Adrenal gland (tissue), 9 donors: ENCODE measurements at regions not wholly inside any gene's neighbourhood (a gene's known extent, or its start where the extent isn't known, plus 50 kb on each side); places are given as distances from the start of the nearest gene placed in this dataset.

Source experiments
- DNase-seq, 7 donors: peaks; one replicate each; pipeline ENCODE4 v3.0.0-alpha.2; 2019 to 2020
- H3K27ac ChIP-seq, 5 donors: fragments of 200-600 bp; sonication (generic) in 4 of 5; 1 replicate in 3 of 5; 2 replicates in 2 of 5; pipeline versions ENCODE4 v1.5.1 to v1.8.0; 2016 to 2020; ENCODE audit warnings: mild to moderate bottlenecking in 1 of 5
- H3K27me3 ChIP-seq: fragments of 200-600 bp; 2 replicates; pipeline ENCODE4 v1.8.0; 2021
- H3K36me3 ChIP-seq, 2 donors: fragments of 200-600 bp; replicated peaks in 1 of 2; 1 replicate in 1 of 2; 2 replicates in 1 of 2; pipeline versions ENCODE4 v1.5.1 to v1.8.0; 2018 to 2022
- H3K4me1 ChIP-seq, 2 donors: fragments of 200-600 bp; replicated peaks in 1 of 2; 1 replicate in 1 of 2; 2 replicates in 1 of 2; pipeline versions ENCODE4 v1.5.1 to v1.8.0; 2018 to 2021
- H3K4me3 ChIP-seq, 4 donors: fragments of 200-600 bp; sonication (generic) in 3 of 4; one replicate each; pipeline ENCODE4 v1.5.1; 2016 to 2018
- H3K9me3 ChIP-seq, 3 donors: fragments of 200-600 bp; sonication (generic) in 1 of 3; replicated peaks in 1 of 3; 1 replicate in 2 of 3; 2 replicates in 1 of 3; pipeline versions ENCODE4 v1.5.1 to v1.8.0; 2016 to 2021
- CTCF ChIP-seq, 6 experiments: fragments of 450-650 bp in 4 of 6; fragments of 200-600 bp in 2 of 6; sonication (generic) in 1 of 6; IDR thresholded peaks; 1 replicate in 5 of 6; 2 replicates in 1 of 6; pipeline versions ENCODE4 v1.5.1 to v1.8.0; 2016 to 2021; ENCODE audit warnings: antibody characterized with exemption in 6 of 6, mild to moderate bottlenecking in 2 of 6, moderate library complexity in 1 of 6
- POLR2A ChIP-seq, 2 donors: fragments of 450-650 bp; IDR thresholded peaks; one replicate each; pipeline ENCODE4 v1.6.1; 2017; ENCODE audit warnings: antibody characterized with exemption in 2 of 2, mild to moderate bottlenecking in 2 of 2, moderate library complexity in 1 of 2
- WGBS, 4 donors: extraction: QIAGEN DNeasy Blood & Tissue Kit in 2 of 4; methylation state at CpG; one replicate each; pipeline versions ENCODE4 v1.1.5 to v1.1.7; 2013 to 2017; 5-methylcytosine and 5-hydroxymethylcytosine counted together
- intact Hi-C, 2 donors: fragments of 100-400 bp; cut with DNase I; formaldehyde crosslinking; loops; one replicate each; pipeline versions ENCODE4 v1.14.1 to v1.15.0; 2022 to 2023
- donor health status: healthy with polysubstance abuse.
- donor health status: Bipolar disorder and iron deficiency.
- donor health status: DM: yes; HTN: yes; CAD: no.
- donor health status: DM: no; HTN: no; CAD: no.
- donor health status: DM: no; HTN: no; CAD: no.

DNA sequence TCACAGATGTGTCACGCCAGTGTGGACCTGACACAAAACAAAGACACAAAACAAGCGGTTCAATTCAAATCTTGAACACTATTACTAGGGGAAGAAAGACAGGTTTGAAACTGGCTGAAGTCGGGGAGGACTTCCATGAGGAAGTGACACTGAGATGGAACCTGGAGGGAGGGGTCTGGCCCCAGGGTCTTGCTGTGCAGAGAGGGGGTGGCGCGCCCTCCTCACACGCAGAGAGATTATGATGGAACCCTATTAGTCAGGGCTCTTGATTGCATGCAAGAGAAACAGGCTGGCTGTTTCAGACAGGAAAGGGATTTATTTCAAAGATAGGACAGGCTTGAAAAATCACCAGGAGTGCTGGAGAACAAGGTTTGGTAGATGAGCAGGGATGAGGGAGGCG, 363.6 kb upstream of the HS6ST1 start:
- Histone ChIP-seq H3K36me3 (no peaks in the 10 kb centered on the region), H3K4me3 (no peak overlapping the region), H3K9me3 (no peaks in the 10 kb centered on the region), H3K4me1 (no peaks in the 10 kb centered on the region), H3K27ac (no peak overlapping the region), H3K27me3 (no peaks in the 10 kb centered on the region)
- 84 to 93% (median 89%) methylated on average over 7 of the region's 7 CpGs for WGBS, 4 donors
- DNase-seq = peak in 1 of 7 donors; percentile 13
- intact Hi-C loops = no loop called here
- TF ChIP-seq POLR2A (IDR thresholded peaks at IDR 0.05) (no peak), CTCF (IDR thresholded peaks at IDR 0.05) (no peak)

DNA sequence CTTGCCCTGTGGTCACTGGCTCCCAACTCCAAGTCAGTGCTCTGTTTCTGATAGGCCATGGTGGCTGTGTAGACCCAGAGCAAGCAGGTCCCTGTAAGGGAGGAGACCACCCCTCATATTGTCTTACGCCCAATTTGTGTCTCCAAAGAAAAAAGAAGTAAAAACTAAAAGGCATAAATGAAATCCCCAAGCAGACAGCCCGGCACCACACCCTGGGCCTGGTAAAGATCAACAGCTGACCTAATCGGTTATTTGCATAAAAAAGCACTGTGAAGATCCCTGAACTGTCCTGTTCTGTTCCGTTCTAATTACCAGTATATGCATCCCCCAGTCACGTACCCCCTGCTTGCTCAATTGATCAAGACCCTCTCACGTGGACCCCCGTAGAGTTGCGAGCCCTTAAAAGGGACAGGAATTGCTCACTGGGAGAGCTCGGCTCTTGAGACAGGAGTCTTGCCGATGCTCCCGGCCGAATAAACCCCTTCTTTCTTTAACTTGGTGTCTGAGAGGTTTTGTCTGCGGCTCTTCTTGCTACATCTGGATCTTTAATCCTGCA, 364.1 kb upstream of the HS6ST1 start:
- whole genome bisulfite sequencing, 4 donors = 91 to 97% (median 94%) methylated on average over 13 of the region's 13 CpGs
- peak in 1 of 7 donors; percentile 29 for DNase-seq
- intact Hi-C loops = no loop called here
- Histone ChIP-seq H3K4me3 (no peak overlapping the region), H3K27me3 (no peaks in the 10 kb centered on the region), H3K9me3 (no peaks in the 10 kb centered on the region), H3K36me3 (no peaks in the 10 kb centered on the region), H3K27ac (no peak overlapping the region), H3K4me1 (no peaks in the 10 kb centered on the region)
- no peak for TF ChIP-seq CTCF (IDR thresholded peaks at IDR 0.05)
- no peak for TF ChIP-seq POLR2A (IDR thresholded peaks at IDR 0.05)

- Histone ChIP-seq H3K4me1 (no peaks in the 10 kb centered on the region), H3K36me3 (no peaks in the 10 kb centered on the region), H3K4me3 (no peak overlapping the region), H3K27me3 (no peaks in the 10 kb centered on the region), H3K9me3 (no peaks in the 10 kb centered on the region), H3K27ac (no peak overlapping the region)
- no peak for DNase-seq
- TF ChIP-seq CTCF (IDR thresholded peaks at IDR 0.05) (no peak), POLR2A (IDR thresholded peaks at IDR 0.05) (no peak)
- intact Hi-C loops = no loop called here
- 94 to 100% (median 95%) methylated on average over 2 of the region's 2 CpGs for WGBS, 4 donors
These were observed 365.9 kb upstream of the HS6ST1 start for GRCh38 chr2:128684523-128684922.

DNA sequence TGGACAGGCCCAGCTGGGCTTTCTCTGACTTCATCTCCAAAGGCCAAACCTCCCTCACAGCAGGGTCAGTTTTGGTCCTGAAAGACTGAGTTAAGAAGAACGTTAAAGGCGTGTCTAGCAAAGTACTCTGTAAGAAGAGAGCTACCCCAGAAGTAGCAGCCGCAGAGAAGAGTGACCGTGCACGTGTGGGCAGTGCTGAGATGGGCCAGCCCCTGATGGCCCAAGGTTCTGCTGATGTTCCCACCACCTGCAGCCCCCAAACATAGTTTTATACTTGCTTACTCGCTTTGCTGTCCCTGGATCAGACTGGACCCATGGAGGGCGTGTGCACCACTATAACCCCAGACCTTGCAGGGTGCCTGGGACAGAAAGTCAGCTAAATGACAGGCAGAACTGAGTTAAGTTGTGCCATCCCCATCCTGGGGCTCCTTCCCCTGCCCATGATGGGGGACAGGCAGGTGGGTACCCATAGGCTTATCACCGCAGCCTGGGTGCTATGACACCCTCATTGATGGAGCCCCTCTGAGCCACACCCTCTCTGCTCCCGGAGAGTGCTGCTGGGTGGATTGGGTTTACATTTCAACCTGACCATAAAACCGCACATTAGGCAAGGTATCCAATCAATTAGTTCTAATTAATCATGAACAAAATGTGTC, 367.3 kb upstream of the HS6ST1 start:
- no peaks in the 10 kb centered on the region for H3K27me3 ChIP-seq
- 84 to 94% (median 89%) methylated on average over 10 of the region's 10 CpGs for WGBS, 4 donors
- no peak overlapping the region for H3K27ac ChIP-seq
- no peaks in the 10 kb centered on the region for H3K9me3 ChIP-seq
- peak in 1 of 7 donors; percentile 18 for DNase-seq
- H3K36me3 ChIP-seq = no peaks in the 10 kb centered on the region
- intact Hi-C loops = no loop called here
- no peaks in the 10 kb centered on the region for H3K4me1 ChIP-seq
- H3K4me3 ChIP-seq = no peak overlapping the region
- TF ChIP-seq POLR2A (IDR thresholded peaks at IDR 0.05) = no peak

GRCh38 chr2:128686497-128686859, 367.8 kb upstream of the HS6ST1 start:
- H3K4me1 ChIP-seq = no peaks in the 10 kb centered on the region
- H3K9me3 ChIP-seq = no peaks in the 10 kb centered on the region
- H3K4me3 ChIP-seq = no peak overlapping the region
- no peak overlapping the region for H3K27ac ChIP-seq
- DNase-seq = peak in 1 of 7 donors; percentile 25
- WGBS, 4 donors = 58 to 67% (median 63%) methylated on average over 4 of the region's 4 CpGs
- no peaks in the 10 kb centered on the region for H3K27me3 ChIP-seq
- no peaks in the 10 kb centered on the region for H3K36me3 ChIP-seq
- no peak for TF ChIP-seq POLR2A (IDR thresholded peaks at IDR 0.05)
- TF ChIP-seq CTCF (IDR thresholded peaks at IDR 0.05) = no peak
- intact Hi-C loops = no loop called here
